NCI-H510A (cell line): ENCODE measurements at regions not wholly inside any gene's neighbourhood (a gene's known extent, or its start where the extent isn't known, plus 50 kb on each side); places are given as distances from the start of the nearest gene placed in this dataset.

Experiments
- DNase-seq: peaks from one replicate; lab custom pipeline; 2025; lab: John Stamatoyannopoulos, UW

- no peak for DNase-seq
Observed at GRCh38 chr13:99123101-99124045, 77.3 kb upstream of the UBAC2 start.

GRCh38 chr13:99124046-99124400 lies 76.6 kb upstream of the UBAC2 start:
- no peak for DNase-seq

- DNase-seq, result no peak
Observed at GRCh38 chr13:99124794-99125316, 75.8 kb upstream of the UBAC2 start.

GRCh38 chr13:99125326-99125915 lies 75.2 kb upstream of the UBAC2 start:
- no peak for DNase-seq

- DNase-seq, result no peak
Observed at GRCh38 chr13:99126821-99127220, 73.8 kb upstream of the UBAC2 start.

GRCh38 chr13:99129050-99129449 lies 71.6 kb upstream of the UBAC2 start:
- DNase-seq, result no peak

GRCh38 chr13:99129951-99130350 lies 70.7 kb upstream of the UBAC2 start:
- DNase-seq, result no peak

- DNase-seq, result no peak
Observed at GRCh38 chr13:99131410-99131809, 69.2 kb upstream of the UBAC2 start.

GRCh38 chr13:99132295-99132835 lies 68.3 kb upstream of the UBAC2 start:
- DNase-seq, result no peak

- no peak for DNase-seq
Observed at GRCh38 chr13:99133230-99133629, 67.4 kb upstream of the UBAC2 start.

- DNase-seq, result no peak
Observed at GRCh38 chr13:99133848-99134247, 66.8 kb upstream of the UBAC2 start.

GRCh38 chr13:99135591-99135990 lies 65.1 kb upstream of the UBAC2 start:
- no peak for DNase-seq

GRCh38 chr13:99136427-99136954 lies 64.2 kb upstream of the UBAC2 start:
- DNase-seq, result no peak

- DNase-seq, result no peak
Observed at GRCh38 chr13:99140831-99141230, 59.8 kb upstream of the UBAC2 start.

GRCh38 chr13:99143904-99144303 lies 56.8 kb upstream of the UBAC2 start:
- no peak for DNase-seq

- DNase-seq, result no peak
Observed at GRCh38 chr13:99144306-99144705, 56.3 kb upstream of the UBAC2 start.

GRCh38 chr13:99145461-99145860 lies 55.2 kb upstream of the UBAC2 start:
- no peak for DNase-seq

GRCh38 chr13:99150575-99151361 lies 49.9 kb upstream of the UBAC2 start:
- no peak for DNase-seq
